ENCODE measurements at regions not wholly inside any gene's neighbourhood (a gene's known extent, or its start where the extent isn't known, plus 50 kb on each side); places are given as distances from the start of the nearest gene placed in this dataset.
A peak's percentile ranks its signal among the peaks of the same experiment; 100 is the strongest.

DNA sequence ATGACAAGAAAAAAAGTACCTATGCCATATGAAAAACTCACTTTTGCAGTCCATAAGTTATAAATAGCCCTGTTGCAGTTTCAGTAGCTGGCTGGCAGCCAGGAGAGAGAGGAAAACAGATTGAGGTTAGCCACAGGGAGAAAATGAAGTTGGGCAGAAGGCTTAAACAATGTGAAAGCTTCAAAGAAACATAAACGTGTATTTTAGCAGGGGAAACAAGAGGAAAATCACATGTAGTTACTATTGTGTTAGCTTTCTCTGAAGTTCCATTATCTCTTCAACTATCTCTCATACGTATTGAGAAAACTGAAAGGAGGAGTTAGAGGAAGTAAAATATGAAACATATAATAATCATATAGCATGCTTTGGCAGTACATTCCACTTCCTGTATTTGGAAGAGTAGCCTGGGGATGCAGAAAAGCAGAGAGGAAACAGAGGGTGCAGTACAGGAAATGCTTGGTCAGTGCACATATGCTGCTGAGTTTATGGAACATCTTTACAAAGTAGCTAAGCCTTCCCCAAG, 1551.1 kb downstream of the EFNB2 start:
- Histone ChIP-seq H3K27me3 (ENCODE audit: low read depth) (no peaks in the 10 kb centered on the region), H3K27ac (no peak overlapping the region), H3K9me3 (no peaks in the 10 kb centered on the region), H3K4me1 (no peaks in the 10 kb centered on the region), H3K36me3 (no peaks in the 10 kb centered on the region), H3K4me3 (no peak overlapping the region)
- DNase-seq = no peak
- intact Hi-C loops (cut with DNase I) = no loop called here
- TF ChIP-seq, protein P1, sequence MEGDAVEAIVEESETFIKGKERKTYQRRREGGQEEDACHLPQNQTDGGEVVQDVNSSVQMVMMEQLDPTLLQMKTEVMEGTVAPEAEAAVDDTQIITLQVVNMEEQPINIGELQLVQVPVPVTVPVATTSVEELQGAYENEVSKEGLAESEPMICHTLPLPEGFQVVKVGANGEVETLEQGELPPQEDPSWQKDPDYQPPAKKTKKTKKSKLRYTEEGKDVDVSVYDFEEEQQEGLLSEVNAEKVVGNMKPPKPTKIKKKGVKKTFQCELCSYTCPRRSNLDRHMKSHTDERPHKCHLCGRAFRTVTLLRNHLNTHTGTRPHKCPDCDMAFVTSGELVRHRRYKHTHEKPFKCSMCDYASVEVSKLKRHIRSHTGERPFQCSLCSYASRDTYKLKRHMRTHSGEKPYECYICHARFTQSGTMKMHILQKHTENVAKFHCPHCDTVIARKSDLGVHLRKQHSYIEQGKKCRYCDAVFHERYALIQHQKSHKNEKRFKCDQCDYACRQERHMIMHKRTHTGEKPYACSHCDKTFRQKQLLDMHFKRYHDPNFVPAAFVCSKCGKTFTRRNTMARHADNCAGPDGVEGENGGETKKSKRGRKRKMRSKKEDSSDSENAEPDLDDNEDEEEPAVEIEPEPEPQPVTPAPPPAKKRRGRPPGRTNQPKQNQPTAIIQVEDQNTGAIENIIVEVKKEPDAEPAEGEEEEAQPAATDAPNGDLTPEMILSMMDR (IDR thresholded peaks at IDR 0.05) = no peak
- ATAC-seq = peak; percentile 32 to 77

DNA sequence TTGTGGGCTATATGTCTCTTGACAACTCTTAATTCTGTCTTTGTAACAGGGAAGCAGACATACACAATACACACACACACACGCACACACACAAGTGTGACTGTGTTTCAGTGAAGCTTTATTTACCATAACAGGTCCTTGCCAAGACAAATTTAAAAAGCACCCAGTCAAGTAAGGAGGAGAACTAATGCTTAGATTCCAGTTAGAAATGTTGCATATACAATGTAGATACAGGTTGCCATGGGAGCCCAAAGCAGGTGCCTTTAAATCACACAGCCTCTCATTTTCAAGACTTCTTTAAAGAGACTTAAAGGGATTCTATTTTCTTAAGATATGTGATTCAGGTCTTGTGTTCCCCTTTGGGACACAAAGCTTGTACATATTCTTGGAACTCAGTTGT, 1551.9 kb downstream of the EFNB2 start:
- Histone ChIP-seq H3K27ac (no peak overlapping the region), H3K4me1 (no peaks in the 10 kb centered on the region), H3K27me3 (ENCODE audit: low read depth) (no peaks in the 10 kb centered on the region), H3K9me3 (no peaks in the 10 kb centered on the region), H3K4me3 (no peak overlapping the region), H3K36me3 (no peaks in the 10 kb centered on the region)
- no peak for ATAC-seq
- TF ChIP-seq, protein P1 (IDR thresholded peaks at IDR 0.05) = no peak
- no peak for DNase-seq
- intact Hi-C loops (cut with DNase I) = no loop called here

DNA sequence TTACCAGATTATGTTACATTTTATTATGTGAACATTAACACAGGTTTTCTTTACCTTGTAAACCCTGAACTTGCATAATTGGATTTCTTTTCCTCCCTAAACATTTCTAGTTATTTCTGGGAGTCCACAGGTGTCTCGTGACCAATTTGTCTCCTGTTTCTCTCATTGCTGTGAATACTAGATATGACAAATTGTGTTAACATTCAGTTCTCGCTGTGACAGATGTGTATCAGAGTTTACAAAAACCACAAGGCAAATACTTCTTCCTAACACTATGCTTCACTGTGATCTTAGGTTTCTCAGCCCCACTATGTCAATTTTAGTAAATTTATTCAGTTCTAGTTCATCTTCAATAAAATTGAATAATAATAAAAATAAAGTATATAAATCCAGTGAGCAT, 1554.9 kb downstream of the EFNB2 start:
- Histone ChIP-seq H3K27me3 (ENCODE audit: low read depth) (no peaks in the 10 kb centered on the region), H3K4me3 (no peak overlapping the region), H3K4me1 (no peaks in the 10 kb centered on the region), H3K9me3 (no peaks in the 10 kb centered on the region), H3K36me3 (no peaks in the 10 kb centered on the region), H3K27ac (no peak overlapping the region)
- intact Hi-C loops (cut with DNase I) = no loop called here
- ATAC-seq (no peak), DNase-seq (no peak)
- TF ChIP-seq, protein P1 (IDR thresholded peaks at IDR 0.05) = no peak

DNA sequence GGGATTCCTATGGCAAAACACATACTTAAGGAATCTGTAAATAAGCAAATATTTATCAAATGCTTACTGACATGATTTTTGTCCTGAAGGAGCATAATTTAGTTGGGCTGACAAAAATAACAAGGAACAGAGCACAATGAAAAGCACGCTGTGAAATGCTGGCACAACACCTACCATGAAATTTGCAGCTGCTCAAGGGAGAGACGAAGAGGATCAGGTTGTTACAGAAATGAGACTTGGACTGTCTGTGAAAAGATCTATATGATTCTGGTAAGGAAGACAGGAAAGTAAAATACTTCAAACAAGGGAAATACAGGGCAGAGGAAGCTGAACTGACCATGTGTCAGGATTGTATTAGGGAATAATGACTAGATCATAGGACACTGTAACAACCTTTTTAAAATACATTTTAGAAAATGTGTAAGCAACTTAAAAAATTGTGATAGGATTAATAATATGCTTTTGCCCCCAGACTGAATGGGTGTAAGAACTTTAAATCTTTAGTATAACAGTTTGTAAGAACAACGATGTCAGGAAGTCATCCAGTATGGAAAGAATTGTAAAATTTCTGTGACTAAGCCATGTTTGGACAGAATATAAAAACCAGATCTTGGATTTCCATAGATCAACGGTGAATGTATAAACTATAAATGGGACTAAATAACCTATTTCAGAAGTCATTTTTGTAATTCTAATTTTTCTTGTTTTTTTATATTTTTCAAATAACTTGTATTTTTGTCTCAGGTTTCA, 1556.0 kb downstream of the EFNB2 start:
- no peaks in the 10 kb centered on the region for H3K4me1 ChIP-seq
- intact Hi-C loops (cut with DNase I) = no loop called here
- ATAC-seq (no peak), DNase-seq (no peak)
- H3K4me3 ChIP-seq = no peak overlapping the region
- H3K36me3 ChIP-seq = no peaks in the 10 kb centered on the region
- no peak overlapping the region for H3K27ac ChIP-seq
- no peaks in the 10 kb centered on the region for H3K9me3 ChIP-seq
- H3K27me3 ChIP-seq (ENCODE audit: low read depth) = no peaks in the 10 kb centered on the region
- TF ChIP-seq, protein P1 (IDR thresholded peaks at IDR 0.05) = no peak

DNA sequence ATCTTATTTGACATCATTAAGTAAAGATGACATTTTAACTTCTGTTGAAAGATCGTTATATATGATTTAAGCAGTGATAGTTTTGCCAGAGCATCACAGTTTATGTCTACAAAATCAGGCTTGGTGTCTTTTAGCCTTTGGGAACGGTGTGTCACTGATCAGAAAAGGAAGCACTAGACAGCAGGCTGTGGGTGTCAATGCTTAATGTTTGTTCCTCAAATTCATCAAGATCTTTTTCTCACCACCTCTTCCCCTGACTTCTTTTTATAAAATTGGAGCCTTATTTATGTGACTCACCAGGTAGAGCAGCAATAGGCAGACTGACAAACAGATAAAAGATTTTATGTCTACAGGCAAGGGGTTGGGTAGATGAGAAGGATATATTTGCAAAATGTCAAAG, 1558.5 kb downstream of the EFNB2 start:
- Histone ChIP-seq H3K4me3 (no peak overlapping the region), H3K27me3 (ENCODE audit: low read depth) (no peaks in the 10 kb centered on the region), H3K27ac (no peak overlapping the region), H3K36me3 (no peaks in the 10 kb centered on the region), H3K9me3 (no peaks in the 10 kb centered on the region), H3K4me1 (no peaks in the 10 kb centered on the region)
- ATAC-seq (no peak), DNase-seq (no peak)
- intact Hi-C loops (cut with DNase I) = no loop called here
- TF ChIP-seq, protein P1 (IDR thresholded peaks at IDR 0.05) = no peak
